Head of caudate nucleus (tissue), 42 donors: ENCODE measurements at regions not wholly inside any gene's neighbourhood (a gene's known extent, or its start where the extent isn't known, plus 50 kb on each side); places are given as distances from the start of the nearest gene placed in this dataset.

Experiments
- DNase-seq, 42 donors: peaks; one replicate each; pipeline versions ENCODE4 v3.0.0 to v3.0.0-alpha.2; 2020 to 2021; ENCODE audit warnings: mixed read lengths in 7 of 42
- intact Hi-C: fragments of 100-400 bp; cut with DNase I; formaldehyde crosslinking; loops from one replicate; pipeline ENCODE4 v1.15.0; 2022

- DNase-seq, result no peak
- intact Hi-C loops, result no loop called here
Measured at GRCh38 chr2:42900289-42900891, 108.0 kb upstream of the HAAO start.

- DNase-seq, result no peak
- intact Hi-C loops, result no loop called here
Measured at GRCh38 chr2:42897358-42897757, 105.0 kb upstream of the HAAO start.

- DNase-seq, result peak in 1 of 42 donors; percentile 27
- intact Hi-C loops, result no loop called here
Measured at GRCh38 chr2:42895791-42896135, 103.4 kb upstream of the HAAO start.

- peak in 1 of 42 donors; percentile 13 for DNase-seq
- intact Hi-C loops, result no loop called here
Measured at GRCh38 chr2:42895134-42895790, 102.9 kb upstream of the HAAO start.

GRCh38 chr2:42893047-42893758 is 100.8 kb upstream of the HAAO start:
- DNase-seq, result peak in 2 of 42 donors; percentile 9 to 11

GRCh38 chr2:42890791-42891355 is 98.5 kb upstream of the HAAO start:
- intact Hi-C loops, result no loop called here
- no peak for DNase-seq

More at GRCh38 chr2:42893047-42893758, 100.8 kb upstream of the HAAO start:
- intact Hi-C loops, result no loop called here

- no peak for DNase-seq
- intact Hi-C loops, result no loop called here
Measured at GRCh38 chr2:42888321-42889245, 96.2 kb upstream of the HAAO start.

GRCh38 chr2:42886921-42887320 is 94.5 kb upstream of the HAAO start:
- no peak for DNase-seq
- intact Hi-C loops, result no loop called here

GRCh38 chr2:42882756-42883155 is 90.4 kb upstream of the HAAO start:
- DNase-seq, result no peak
- intact Hi-C loops, result no loop called here

- peak in 1 of 42 donors; percentile 13 for DNase-seq
- intact Hi-C loops, result no loop called here
Measured at GRCh38 chr2:42881732-42882131, 89.3 kb upstream of the HAAO start.

- intact Hi-C loops, result no loop called here
- peak in 1 of 42 donors; percentile 4 for DNase-seq
Measured at GRCh38 chr2:42880738-42881690, 88.6 kb upstream of the HAAO start.

GRCh38 chr2:42879913-42880737 is 87.7 kb upstream of the HAAO start:
- no peak for DNase-seq
- intact Hi-C loops, result no loop called here

- intact Hi-C loops, result no loop called here
- DNase-seq, result no peak
Measured at GRCh38 chr2:42879121-42879705, 86.8 kb upstream of the HAAO start.

- intact Hi-C loops, result no loop called here
Measured at GRCh38 chr2:42878581-42878980, 86.2 kb upstream of the HAAO start.

GRCh38 chr2:42877936-42878335 is 85.6 kb upstream of the HAAO start:
- DNase-seq, result peak in 1 of 42 donors; percentile 5

More at GRCh38 chr2:42878581-42878980, 86.2 kb upstream of the HAAO start:
- DNase-seq, result no peak

GRCh38 chr2:42877511-42877910 is 85.1 kb upstream of the HAAO start:
- intact Hi-C loops, result no loop called here
- DNase-seq, result no peak

More at GRCh38 chr2:42877936-42878335, 85.6 kb upstream of the HAAO start:
- intact Hi-C loops, result no loop called here

GRCh38 chr2:42876326-42876751 is 84.0 kb upstream of the HAAO start:
- peak in 2 of 42 donors; percentile 1 to 6 for DNase-seq

More at GRCh38 chr2:42876326-42876751, 84.0 kb upstream of the HAAO start:
- intact Hi-C loops, result no loop called here
